Astrocyte (in vitro differentiated cells and primary cell): ENCODE measurements at regions not wholly inside any gene's neighbourhood (a gene's known extent, or its start where the extent isn't known, plus 50 kb on each side); places are given as distances from the start of the nearest gene placed in this dataset.

ENCODE experiments used
- CTCF ChIP-seq: IDR thresholded peaks from 2 replicates; pipeline ENCODE4 v1.5.1; 2011; ENCODE audit warnings: low read depth, mild to moderate bottlenecking, inconsistent platforms, low read length, moderate library complexity; ENCODE audit not compliant: insufficient read depth
- EZH2 ChIP-seq: IDR thresholded peaks from 2 replicates; pipeline ENCODE4 v1.6.1; 2012; ENCODE audit warnings: mild to moderate bottlenecking, low read length, inconsistent platforms; ENCODE audit not compliant: insufficient read depth

- TF ChIP-seq CTCF: no peak
- TF ChIP-seq EZH2: no peak
Measured at GRCh38 chr4:72857216-72857615, 212.3 kb downstream of the COX18 start.
